ENCODE measurements at regions not wholly inside any gene's neighbourhood (a gene's known extent, or its start where the extent isn't known, plus 50 kb on each side); places are given as distances from the start of the nearest gene placed in this dataset.

GRCh38 chr4:11079171-11079570 is 349.5 kb downstream of the HS3ST1 start:
- no peak for TF ChIP-seq CTCF (IDR thresholded peaks at IDR 0.05; ENCODE audit: insufficient read depth, low read depth, low read length, missing control alignments)
- no peak overlapping the region for H3K4me3 ChIP-seq (ENCODE audit: low read depth, low read length)
- no peak for DNase-seq (ENCODE audit: low read depth)

GRCh38 chr4:11074581-11075241 is 354.0 kb downstream of the HS3ST1 start:
- H3K4me3 ChIP-seq (ENCODE audit: low read depth, low read length), result no peak overlapping the region
- no peak for TF ChIP-seq CTCF (IDR thresholded peaks at IDR 0.05; ENCODE audit: insufficient read depth, low read depth, low read length, missing control alignments)

DNA sequence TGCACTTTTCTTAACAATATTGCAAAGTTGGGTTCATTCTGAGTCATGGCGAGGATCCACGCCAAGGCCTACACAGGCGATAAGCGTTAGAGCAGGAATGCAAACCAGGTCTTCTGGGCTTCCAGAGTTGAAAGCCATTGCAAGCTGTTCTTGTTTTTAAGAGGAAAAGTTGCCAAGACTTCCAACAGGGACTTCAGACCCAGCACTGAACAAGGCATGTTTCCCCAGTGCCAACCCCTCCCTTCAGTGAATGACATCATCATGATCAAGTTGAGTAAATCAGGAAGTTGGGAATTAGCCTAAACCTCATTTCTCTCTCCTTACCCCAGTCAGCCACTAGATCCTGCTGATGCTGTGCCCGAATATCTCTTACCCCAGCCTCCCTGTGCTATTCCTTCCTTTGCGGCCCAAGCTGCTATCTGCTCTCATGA is 355.1 kb downstream of the HS3ST1 start:
- no peak for TF ChIP-seq CTCF (IDR thresholded peaks at IDR 0.05; ENCODE audit: insufficient read depth, low read depth, low read length, missing control alignments)
- no peak overlapping the region for H3K4me3 ChIP-seq (ENCODE audit: low read depth, low read length)
- no peak for DNase-seq (ENCODE audit: low read depth)

More at GRCh38 chr4:11074581-11075241, 354.0 kb downstream of the HS3ST1 start:
- DNase-seq (ENCODE audit: low read depth), result no peak

DNA sequence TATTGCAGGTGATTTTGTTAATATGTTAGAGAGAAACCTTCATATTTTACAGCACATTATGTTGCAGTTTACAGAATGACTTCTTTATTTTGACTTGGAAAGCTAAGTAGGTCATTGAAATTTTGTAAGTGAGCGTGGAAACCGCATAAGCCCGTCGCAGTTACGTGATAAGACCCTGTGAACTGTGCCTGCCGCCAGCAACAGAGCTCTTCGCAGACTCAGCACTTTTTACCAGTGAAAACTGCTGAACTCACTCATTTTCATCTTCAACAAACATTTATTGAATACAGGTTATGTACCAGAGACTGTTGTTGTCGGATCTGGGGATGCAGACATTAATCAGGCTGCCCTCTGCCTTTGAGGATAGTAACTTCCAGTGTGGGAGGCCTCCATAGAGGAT is 355.7 kb downstream of the HS3ST1 start:
- no peak for DNase-seq (ENCODE audit: low read depth)
- H3K4me3 ChIP-seq (ENCODE audit: low read depth, low read length), result no peak overlapping the region
- no peak for TF ChIP-seq CTCF (IDR thresholded peaks at IDR 0.05; ENCODE audit: insufficient read depth, low read depth, low read length, missing control alignments)

DNA sequence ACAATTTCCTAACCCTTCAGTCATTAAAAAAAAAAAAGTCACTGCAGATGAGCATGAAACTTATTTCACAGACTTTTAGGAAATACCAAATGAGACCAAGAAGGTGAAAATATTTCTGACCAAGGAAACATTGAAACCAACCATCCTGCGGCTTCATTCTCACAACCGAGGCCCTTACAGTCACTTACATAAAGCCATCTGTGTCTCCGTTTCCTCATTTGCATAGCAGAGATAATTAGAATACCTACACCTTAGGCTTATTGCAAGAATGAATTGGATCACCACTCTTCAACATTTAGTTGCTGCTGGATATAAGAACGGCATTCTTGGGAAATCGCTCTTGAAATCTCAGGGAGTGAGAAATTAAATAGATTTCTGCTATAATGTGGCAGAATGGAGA is 356.2 kb downstream of the HS3ST1 start:
- H3K4me3 ChIP-seq (ENCODE audit: low read depth, low read length), result no peak overlapping the region
- no peak for DNase-seq (ENCODE audit: low read depth)

DNA sequence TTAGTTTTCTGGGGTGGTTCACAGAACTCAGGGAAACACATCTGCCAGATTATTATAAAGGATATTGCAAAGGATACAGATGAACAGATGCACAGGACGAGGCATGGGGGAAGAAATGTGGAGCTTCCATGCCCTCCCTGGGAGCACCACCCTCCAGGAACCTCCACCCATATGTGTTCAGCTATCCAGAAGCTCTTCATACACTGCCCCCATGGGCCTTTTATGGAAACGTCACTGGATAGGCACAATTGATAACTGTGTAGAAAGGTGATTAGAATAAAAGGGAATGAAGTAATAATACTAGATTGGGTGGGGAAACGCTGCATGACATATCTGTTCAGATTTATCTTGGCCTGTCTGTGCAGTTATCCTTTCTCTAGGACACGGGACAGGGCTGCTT is 357.9 kb downstream of the HS3ST1 start:
- TF ChIP-seq CTCF (IDR thresholded peaks at IDR 0.05; ENCODE audit: insufficient read depth, low read depth, low read length, missing control alignments), result no peak
- no peak for DNase-seq (ENCODE audit: low read depth)
- H3K4me3 ChIP-seq (ENCODE audit: low read depth, low read length), result no peak overlapping the region

More for the DNA sequence above, 356.2 kb downstream of the HS3ST1 start:
- TF ChIP-seq CTCF (IDR thresholded peaks at IDR 0.05; ENCODE audit: insufficient read depth, low read depth, low read length, missing control alignments), result no peak

Measured in GM12865 (cell line).